Myocyte (in vitro differentiated cells): ENCODE measurements at regions not wholly inside any gene's neighbourhood (a gene's known extent, or its start where the extent isn't known, plus 50 kb on each side); places are given as distances from the start of the nearest gene placed in this dataset.
"Not testable (repeated sequence)": the region's sequence is repeated elsewhere in the genome, so short reads cannot be mapped to it uniquely, and the experiment has no call there.

Experiments used
- DNase-seq: peaks from one replicate; pipeline ENCODE4 v3.0.0-alpha.2; 2012; ENCODE audit warnings: low read depth

- no peak for DNase-seq
These were observed 1131.3 kb upstream of the ATXN8OS start for GRCh38 chr13:68976287-68976686.

DNA sequence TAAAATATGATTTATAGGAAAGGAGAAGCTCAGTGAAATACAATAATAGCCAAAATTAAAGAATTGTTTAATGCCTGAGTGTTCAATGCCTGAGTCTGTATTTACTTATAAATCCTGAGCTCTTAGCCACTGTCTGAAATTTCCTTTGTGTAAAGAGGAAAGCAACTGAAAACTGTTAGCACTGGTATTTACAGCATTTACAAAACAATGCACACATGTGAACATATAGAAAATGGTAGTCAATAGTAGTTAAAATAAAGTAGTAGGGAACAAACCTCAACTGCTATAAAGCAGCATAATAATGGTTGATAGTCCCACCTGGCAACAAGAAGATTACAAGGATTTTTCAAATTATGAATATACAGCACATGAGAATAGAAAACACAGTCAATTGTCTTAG is 1137.1 kb upstream of the ATXN8OS start:
- no peak for DNase-seq

GRCh38 chr13:68948586-68948985 is 1159.0 kb upstream of the ATXN8OS start:
- DNase-seq: no peak

- no peak for DNase-seq
These were observed 1163.4 kb upstream of the ATXN8OS start for GRCh38 chr13:68944272-68944671.

- no peak for DNase-seq
These were observed 1167.6 kb upstream of the ATXN8OS start for GRCh38 chr13:68940049-68940448.

- no peak for DNase-seq
These were observed 1169.0 kb upstream of the ATXN8OS start for GRCh38 chr13:68938639-68939038.

- DNase-seq: no peak
These were observed 1178.4 kb upstream of the ATXN8OS start for GRCh38 chr13:68929075-68929745.

DNA sequence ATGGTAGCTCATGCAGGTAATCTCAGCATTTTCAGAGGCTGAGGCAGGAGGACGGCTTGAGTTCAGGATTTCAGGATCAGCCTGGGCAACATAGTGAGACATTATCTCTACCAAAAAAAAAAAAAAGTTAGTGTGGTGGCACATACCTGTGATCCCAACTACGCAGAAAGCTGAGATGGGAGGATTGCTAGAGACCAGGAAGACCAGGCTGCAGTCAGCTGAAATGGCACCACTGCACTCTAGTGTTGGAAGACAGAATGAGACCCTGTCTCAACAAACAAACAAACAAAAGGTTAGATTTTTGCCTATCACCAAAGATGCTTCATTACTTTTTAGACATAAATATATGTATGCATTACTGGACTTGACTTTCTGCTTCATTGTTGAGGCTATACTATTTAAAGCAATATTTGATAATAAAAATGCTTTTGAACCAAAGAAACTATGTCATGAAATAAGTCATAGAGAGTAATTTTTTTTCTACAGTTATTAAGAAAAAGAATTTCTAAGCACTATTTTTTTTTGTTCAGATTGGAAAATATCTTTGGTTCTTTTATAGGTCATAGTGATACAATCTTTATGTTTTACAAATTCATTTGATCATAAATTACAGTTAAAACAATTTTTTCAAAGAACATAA is 1180.1 kb upstream of the ATXN8OS start:
- no peak for DNase-seq

GRCh38 chr13:68923995-68924394 is 1183.6 kb upstream of the ATXN8OS start:
- no peak for DNase-seq

DNA sequence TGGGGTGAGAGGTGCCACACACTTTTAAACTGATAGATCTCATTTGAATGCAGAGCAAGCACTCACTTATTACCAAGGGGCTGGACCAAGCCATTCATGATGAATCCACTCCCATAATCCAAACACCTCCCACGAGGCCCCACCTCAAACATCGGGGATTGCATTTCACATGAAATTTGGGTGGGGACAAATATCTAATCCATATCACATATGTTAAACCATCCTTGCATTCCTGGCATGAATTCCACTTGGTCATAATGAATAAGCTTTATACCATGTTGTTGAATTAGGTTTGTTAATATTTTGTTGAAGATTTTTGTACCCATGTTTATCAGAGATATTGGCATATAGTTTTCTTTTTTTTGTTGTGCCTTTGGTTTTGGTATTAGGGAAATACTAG is 1198.7 kb upstream of the ATXN8OS start:
- no peak for DNase-seq

- no peak for DNase-seq
These were observed 1202.4 kb upstream of the ATXN8OS start for GRCh38 chr13:68905186-68905585.

DNA sequence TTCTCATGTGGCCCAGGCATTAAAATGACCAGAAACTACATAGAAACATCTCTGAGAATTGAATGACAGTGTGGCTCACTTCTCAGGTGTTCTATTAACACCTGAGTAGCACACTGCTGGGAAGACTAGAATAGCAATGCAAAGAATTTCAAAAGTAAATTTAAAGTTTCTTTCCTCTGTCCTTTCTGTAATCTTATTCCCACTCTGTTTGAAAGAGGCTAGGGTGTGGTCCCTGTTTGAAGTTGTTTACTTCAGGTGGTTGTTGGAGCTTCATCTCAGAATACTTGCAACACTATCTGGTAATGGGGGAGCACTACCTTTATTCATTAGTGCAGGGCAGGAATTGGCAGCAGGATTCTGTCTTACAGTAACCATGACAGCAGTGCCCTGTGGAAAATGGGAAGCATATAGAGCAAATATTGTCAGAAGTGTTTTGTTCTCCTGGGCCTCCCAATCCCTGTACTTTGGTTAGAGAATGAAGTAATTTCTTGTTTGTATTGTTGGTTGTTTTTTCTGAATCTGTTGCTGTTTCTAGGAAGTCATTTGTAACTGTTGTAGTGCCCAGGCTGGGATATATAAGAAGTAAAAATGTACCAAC is 1210.2 kb upstream of the ATXN8OS start:
- DNase-seq: no peak

- DNase-seq: no peak
These were observed 1211.9 kb upstream of the ATXN8OS start for GRCh38 chr13:68895696-68896095.

- not testable (repeated sequence) for DNase-seq
These were observed 1213.9 kb upstream of the ATXN8OS start for GRCh38 chr13:68893721-68894120.

DNA sequence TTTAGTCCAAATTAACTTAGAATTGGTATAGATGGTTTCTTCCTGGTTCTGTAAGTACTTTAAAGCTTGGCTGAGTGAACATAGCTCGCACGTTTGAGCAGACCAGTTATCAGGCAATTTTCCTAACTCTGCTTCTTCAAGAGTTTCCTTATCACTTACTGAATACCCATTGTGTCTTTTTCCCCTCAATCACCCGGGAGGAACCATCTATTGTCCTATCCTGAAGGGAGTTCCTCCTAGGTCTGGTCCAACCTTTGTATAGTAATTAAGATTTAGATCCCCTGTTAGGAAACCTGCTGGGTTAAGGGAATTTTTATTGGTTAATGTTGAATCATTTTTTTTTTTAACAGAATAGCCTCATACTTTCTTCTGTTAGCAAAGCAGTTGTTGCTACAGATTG is 1215.0 kb upstream of the ATXN8OS start:
- not testable (repeated sequence) for DNase-seq

- not testable (repeated sequence) for DNase-seq
These were observed 1217.5 kb upstream of the ATXN8OS start for GRCh38 chr13:68890101-68890500.

- no peak for DNase-seq
These were observed 1218.8 kb upstream of the ATXN8OS start for GRCh38 chr13:68888832-68889231.

DNA sequence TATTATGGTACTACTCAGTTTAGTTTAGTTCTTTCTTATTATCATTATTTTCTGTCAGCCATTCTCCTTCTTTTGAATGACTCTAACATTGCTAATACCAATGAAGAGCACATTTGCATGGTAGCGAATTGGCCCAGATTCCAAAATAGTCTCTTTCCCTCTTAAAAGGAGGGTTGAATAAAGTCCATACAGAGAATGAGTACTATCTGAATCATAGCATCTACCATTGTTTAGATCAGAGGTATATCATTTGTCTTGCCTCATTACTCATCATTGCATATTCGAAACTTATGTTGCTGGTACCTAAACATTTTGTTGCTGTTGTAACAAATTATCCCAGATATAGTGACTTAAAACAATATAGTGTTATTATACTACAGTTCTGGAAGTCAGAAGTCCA is 1235.3 kb upstream of the ATXN8OS start:
- no peak for DNase-seq

DNA sequence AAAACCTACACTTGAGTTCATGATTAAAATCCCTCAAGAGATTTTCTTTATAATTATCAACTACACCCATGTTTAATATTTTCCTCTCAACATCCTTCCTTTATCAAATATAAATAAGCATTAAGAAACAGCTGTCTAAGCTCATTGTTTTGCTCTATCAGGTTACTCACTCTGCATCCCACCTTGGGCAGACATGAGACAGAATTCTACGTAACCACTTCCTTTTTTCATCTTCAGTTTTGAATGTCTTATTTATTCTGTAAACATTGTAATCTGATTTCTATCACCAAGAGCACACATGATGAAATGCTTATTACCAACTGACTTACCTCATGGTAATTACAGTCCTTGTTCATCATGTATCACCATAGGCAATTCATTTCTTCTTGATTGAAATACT is 1256.6 kb upstream of the ATXN8OS start:
- DNase-seq: no peak

DNA sequence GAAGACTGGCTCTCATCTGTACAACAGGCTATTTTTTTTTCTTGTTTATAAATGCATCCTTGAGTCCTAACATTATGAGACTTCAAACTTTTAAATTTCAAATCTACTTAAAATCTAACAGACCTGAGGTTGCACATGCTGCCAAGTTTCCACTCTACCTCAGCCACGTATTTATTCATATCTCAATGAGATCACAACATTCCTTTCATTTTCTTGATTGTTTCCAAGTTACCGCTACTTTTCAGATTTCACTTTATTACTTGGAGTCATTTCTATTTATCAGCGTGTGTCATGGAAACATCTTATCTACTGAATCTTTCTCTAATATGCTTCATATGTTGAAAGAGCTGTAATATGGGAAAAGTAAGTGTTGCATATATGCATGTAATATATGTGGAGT is 1257.5 kb upstream of the ATXN8OS start:
- DNase-seq: no peak

DNA sequence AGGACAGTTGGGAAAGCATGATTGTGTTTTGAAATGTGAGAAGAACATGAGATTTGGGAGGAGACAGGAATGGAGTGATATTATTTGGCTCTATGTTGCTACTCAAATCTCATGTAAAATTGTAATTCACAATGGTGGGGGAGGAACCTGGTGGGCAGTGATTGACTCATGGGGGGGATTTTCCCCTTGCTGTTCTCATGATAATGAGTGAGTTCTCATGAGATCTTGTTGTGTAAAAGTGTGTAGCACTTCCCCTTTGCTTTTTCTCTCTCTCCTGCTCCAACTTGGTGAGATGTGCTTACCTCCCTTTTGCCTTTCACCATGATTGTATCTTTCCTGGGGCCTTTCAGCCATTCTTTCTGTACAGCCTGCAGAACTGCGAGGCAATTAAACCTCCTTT is 1261.0 kb upstream of the ATXN8OS start:
- no peak for DNase-seq

- no peak for DNase-seq
These were observed 1273.3 kb upstream of the ATXN8OS start for GRCh38 chr13:68834375-68834774.

GRCh38 chr13:68816715-68817114 is 1290.9 kb upstream of the ATXN8OS start:
- DNase-seq: no peak
